NK-92 (cell line): ENCODE measurements at regions not wholly inside any gene's neighbourhood (a gene's known extent, or its start where the extent isn't known, plus 50 kb on each side); places are given as distances from the start of the nearest gene placed in this dataset.
"Not testable (repeated sequence)": the region's sequence is repeated elsewhere in the genome, so short reads cannot be mapped to it uniquely, and the experiment has no call there.

Source experiments
- DNase-seq: peaks from one replicate; lab custom pipeline; 2025; ENCODE audit not compliant: unreplicated experiment; lab: John Stamatoyannopoulos, UW

- DNase-seq = no peak
These were observed 376.1 kb downstream of the DLEU7 start for GRCh38 chr13:50467156-50468110.

GRCh38 chr13:50468849-50469669, 374.4 kb downstream of the DLEU7 start:
- no peak for DNase-seq

- DNase-seq = not testable (repeated sequence)
These were observed 370.4 kb downstream of the DLEU7 start for GRCh38 chr13:50473050-50473449.

- no peak for DNase-seq
These were observed 369.3 kb downstream of the DLEU7 start for GRCh38 chr13:50474088-50474662.

GRCh38 chr13:50476577-50477285, 366.8 kb downstream of the DLEU7 start:
- no peak for DNase-seq

- DNase-seq = no peak
These were observed 361.6 kb downstream of the DLEU7 start for GRCh38 chr13:50481936-50482335.

GRCh38 chr13:50483416-50483815, 360.1 kb downstream of the DLEU7 start:
- no peak for DNase-seq

GRCh38 chr13:50484472-50485113, 358.9 kb downstream of the DLEU7 start:
- DNase-seq = no peak

GRCh38 chr13:50485979-50486935, 357.2 kb downstream of the DLEU7 start:
- no peak for DNase-seq

GRCh38 chr13:50493683-50494082, 349.8 kb downstream of the DLEU7 start:
- DNase-seq = no peak

GRCh38 chr13:50494138-50494537, 349.4 kb downstream of the DLEU7 start:
- DNase-seq = no peak

GRCh38 chr13:50503212-50503611, 340.3 kb downstream of the DLEU7 start:
- not testable (repeated sequence) for DNase-seq

- no peak for DNase-seq
These were observed 334.3 kb downstream of the DLEU7 start for GRCh38 chr13:50509167-50509566.

GRCh38 chr13:50509771-50510441, 333.6 kb downstream of the DLEU7 start:
- no peak for DNase-seq

- not testable (repeated sequence) for DNase-seq
These were observed 332.5 kb downstream of the DLEU7 start for GRCh38 chr13:50510885-50511545.

GRCh38 chr13:50511877-50512341, 331.6 kb downstream of the DLEU7 start:
- DNase-seq = no peak

- DNase-seq = no peak
These were observed 330.8 kb downstream of the DLEU7 start for GRCh38 chr13:50512474-50513299.
